Activated CD8-positive, alpha-beta memory T cell treated with anti-CD3 and anti-CD28 coated beads, Interleukin-2, amount 10 ng/mL, durations not matched to agents 7 days and 5 days (primary cell): ENCODE measurements at regions not wholly inside any gene's neighbourhood (a gene's known extent, or its start where the extent isn't known, plus 50 kb on each side); places are given as distances from the start of the nearest gene placed in this dataset.
"Not testable (repeated sequence)": the region's sequence is repeated elsewhere in the genome, so short reads cannot be mapped to it uniquely, and the experiment has no call there.

ENCODE experiments used
- ATAC-seq: fragments of 150-1000 bp; cut with Tn5 transposase; one replicate; pipeline ENCODE4 v1.10.0; 2021; ENCODE audit warnings: moderate library complexity
- CTCF ChIA-PET: fragments of 350-600 bp; sonication (Branson Sonifier 250); formaldehyde crosslinking; loops from one replicate; lab custom pipeline; 2021; ENCODE audit warnings: antibody characterized with exemption; lab: Charles Lee
- DNase-seq: peaks from one replicate; pipeline ENCODE4 v3.0.0-alpha.2; 2020
- H3K27ac Mint-ChIP-seq: one replicate; pipeline ENCODE4 v1.8.0; 2021; ENCODE audit warnings: mild to moderate bottlenecking, mixed read lengths
- H3K27me3 Mint-ChIP-seq: one replicate; pipeline ENCODE4 v1.8.0; 2021; ENCODE audit warnings: mixed read lengths
- H3K36me3 Mint-ChIP-seq: one replicate; pipeline ENCODE4 v1.8.0; 2021; ENCODE audit warnings: mild to moderate bottlenecking, mixed read lengths
- H3K4me1 Mint-ChIP-seq: one replicate; pipeline ENCODE4 v1.8.0; 2021; ENCODE audit warnings: mixed read lengths
- H3K4me3 Mint-ChIP-seq: one replicate; pipeline ENCODE4 v1.8.0; 2021; ENCODE audit warnings: mild to moderate bottlenecking, moderate library complexity, mixed read lengths
- H3K9me3 Mint-ChIP-seq: one replicate; pipeline ENCODE4 v1.8.0; 2022; ENCODE audit warnings: low read depth, mixed read lengths

DNA sequence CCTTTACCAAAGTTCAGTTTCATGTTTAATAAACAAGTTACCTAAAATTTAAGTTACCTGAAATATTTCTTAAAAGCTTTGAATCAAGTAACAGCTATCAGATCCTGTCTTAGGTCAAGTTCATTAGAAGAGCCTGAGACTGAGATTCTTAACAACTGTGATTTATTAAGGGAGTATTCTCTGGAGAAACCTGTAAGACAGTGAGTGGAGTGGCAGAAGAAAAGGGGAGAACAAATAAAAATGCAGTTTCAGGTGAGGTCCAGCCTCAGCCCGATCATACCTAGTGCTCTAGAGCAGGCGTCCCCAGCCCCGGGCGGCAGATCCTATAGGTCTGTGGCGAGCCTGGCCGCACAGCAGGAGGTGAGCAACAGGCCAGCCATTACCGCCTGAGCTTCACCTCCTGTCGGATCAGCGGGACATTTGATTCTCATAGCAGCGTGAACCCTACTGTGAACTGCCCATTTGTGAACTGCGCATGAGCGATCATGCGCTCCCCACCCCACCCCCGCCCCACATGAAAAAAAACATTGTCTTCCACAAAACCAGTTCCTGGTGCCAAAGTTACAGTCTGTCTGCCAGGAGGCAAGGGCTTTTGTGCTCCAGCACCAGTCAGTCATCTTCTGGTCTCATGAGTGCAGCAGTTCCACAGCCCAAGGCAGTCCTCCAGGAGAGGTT is 59.2 kb upstream of the ADGRB3 start:
- DNase-seq (no peak), ATAC-seq (no peak)
- CTCF ChIA-PET: no interaction called here
- peaks cover 2% of the 10 kb centered on the region for H3K27me3 Mint-ChIP-seq
- H3K27ac Mint-ChIP-seq: no peak overlapping the region
- H3K9me3 Mint-ChIP-seq: peaks cover 5% of the 10 kb centered on the region
- no peaks in the 10 kb centered on the region for H3K36me3 Mint-ChIP-seq
- no peaks in the 10 kb centered on the region for H3K4me1 Mint-ChIP-seq
- H3K4me3 Mint-ChIP-seq: no peak overlapping the region

DNA sequence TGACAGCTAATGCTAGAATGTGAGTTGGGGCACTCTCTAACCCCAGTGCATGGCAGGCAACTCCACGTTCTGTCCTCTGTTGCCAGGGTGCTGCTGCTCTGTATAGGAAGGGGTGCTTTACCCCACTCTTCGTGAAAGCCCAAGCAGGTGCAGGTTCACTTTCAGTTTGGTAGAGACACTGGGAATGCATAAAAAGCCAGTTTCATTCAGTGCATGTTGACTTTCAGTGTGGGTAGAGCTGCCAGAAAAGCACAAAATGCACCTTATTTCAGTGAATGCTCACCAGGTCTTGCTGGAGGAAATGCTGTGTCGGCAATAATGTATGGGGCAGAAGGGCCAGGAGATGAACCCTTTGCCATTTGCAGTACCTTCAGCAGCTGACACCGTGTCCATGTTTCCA is 62.1 kb upstream of the ADGRB3 start:
- CTCF ChIA-PET: no interaction called here
- Mint-ChIP-seq H3K9me3 (peaks cover 6% of the 10 kb centered on the region), H3K4me1 (no peaks in the 10 kb centered on the region), H3K36me3 (no peaks in the 10 kb centered on the region), H3K27me3 (peaks cover 2% of the 10 kb centered on the region), H3K4me3 (no peak overlapping the region), H3K27ac (no peak overlapping the region)
- ATAC-seq (no peak), DNase-seq (no peak)

DNA sequence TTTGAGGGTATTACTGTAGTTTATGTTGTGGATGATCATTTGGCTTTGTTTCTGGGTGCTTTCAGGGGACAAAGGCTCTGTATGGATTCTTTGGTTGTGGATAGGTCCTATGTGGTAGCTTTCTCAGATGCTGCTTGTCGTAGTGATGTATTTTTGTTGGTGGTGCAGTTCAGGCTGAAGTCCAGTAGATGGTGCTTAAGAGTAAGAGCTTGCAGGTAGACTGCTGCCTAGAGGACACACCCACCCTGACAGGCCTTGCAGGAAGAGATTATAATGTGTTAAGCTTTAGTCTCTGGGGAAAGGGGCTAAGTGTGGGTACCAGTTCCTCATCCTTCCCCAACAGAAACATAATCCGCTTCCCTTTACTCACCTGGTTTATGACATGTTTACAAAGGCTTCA is 62.6 kb upstream of the ADGRB3 start:
- ATAC-seq (no peak), DNase-seq (no peak)
- Mint-ChIP-seq H3K27me3 (peaks cover 2% of the 10 kb centered on the region), H3K36me3 (no peaks in the 10 kb centered on the region), H3K4me1 (no peaks in the 10 kb centered on the region), H3K9me3 (peaks cover 6% of the 10 kb centered on the region), H3K27ac (no peak overlapping the region), H3K4me3 (no peak overlapping the region)
- CTCF ChIA-PET: no interaction called here

DNA sequence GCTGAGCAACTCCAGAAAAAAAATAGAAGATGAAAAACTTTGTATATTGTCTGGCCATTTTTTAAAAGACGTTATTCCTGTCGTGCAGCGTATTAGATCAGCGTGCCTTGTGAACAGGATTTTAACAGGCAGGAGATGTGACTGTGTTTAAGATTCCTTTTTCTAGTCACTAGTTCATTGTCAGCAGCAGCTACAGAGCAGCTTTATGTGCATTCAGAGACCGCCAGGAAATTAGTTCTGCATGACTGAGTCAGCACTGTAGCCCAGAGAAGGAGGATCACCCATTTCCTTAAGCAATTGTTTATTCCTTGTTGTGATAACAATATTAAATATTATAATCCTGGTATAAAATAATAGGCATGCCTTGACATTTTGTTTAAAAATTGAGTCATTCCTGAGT is 75.4 kb upstream of the ADGRB3 start:
- ATAC-seq (no peak), DNase-seq (no peak)
- Mint-ChIP-seq H3K4me3 (no peak overlapping the region), H3K27ac (no peak overlapping the region), H3K27me3 (no peaks in the 10 kb centered on the region), H3K4me1 (no peaks in the 10 kb centered on the region), H3K9me3 (no peaks in the 10 kb centered on the region), H3K36me3 (no peaks in the 10 kb centered on the region)
- CTCF ChIA-PET: no interaction called here

DNA sequence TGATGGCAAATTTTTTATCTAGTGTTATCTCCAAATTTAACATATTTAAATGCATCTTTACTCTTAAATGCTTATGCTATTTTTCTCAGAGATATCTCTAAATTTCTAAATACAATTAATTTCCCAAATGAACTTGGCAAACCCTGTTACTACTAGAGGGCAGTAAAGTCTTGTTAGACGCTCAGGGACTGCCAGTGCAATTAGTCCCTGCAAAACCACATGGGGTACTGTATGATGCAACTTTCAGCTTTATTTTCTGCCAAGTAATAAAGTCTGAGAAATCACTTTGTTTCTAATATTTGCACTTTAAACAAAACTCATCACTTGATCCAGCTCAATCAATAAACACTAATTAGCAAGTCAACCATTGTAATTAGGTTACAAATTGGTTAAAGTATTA is 76.0 kb upstream of the ADGRB3 start:
- H3K36me3 Mint-ChIP-seq: no peaks in the 10 kb centered on the region
- no peak for ATAC-seq
- H3K9me3 Mint-ChIP-seq: no peaks in the 10 kb centered on the region

DNA sequence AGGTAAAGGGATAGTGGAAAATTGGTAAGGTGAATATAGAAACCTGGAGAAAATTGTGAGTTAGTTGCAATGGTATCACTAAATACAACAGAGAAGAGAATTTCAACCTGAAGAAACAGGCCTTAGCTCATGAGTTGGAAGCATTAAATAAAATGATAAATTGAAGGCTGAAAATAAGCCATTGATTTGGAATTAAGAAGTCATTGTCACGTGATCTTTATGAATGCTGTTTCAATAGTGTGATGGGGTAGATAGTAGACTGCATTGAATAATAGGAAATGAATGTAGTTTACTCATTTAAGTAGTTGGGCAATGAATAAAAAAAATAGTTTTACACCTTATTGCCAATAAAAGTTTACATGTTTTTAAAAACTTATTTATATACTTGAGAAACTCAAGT is 88.5 kb upstream of the ADGRB3 start:
- no peak overlapping the region for H3K27ac Mint-ChIP-seq
- peaks cover 6% of the 10 kb centered on the region for H3K9me3 Mint-ChIP-seq
- CTCF ChIA-PET: no interaction called here

More for the DNA sequence above, 76.0 kb upstream of the ADGRB3 start:
- Mint-ChIP-seq H3K27me3 (no peaks in the 10 kb centered on the region), H3K4me1 (no peaks in the 10 kb centered on the region), H3K27ac (no peak overlapping the region), H3K4me3 (no peak overlapping the region)
- no peak for DNase-seq
- CTCF ChIA-PET: no interaction called here

DNA sequence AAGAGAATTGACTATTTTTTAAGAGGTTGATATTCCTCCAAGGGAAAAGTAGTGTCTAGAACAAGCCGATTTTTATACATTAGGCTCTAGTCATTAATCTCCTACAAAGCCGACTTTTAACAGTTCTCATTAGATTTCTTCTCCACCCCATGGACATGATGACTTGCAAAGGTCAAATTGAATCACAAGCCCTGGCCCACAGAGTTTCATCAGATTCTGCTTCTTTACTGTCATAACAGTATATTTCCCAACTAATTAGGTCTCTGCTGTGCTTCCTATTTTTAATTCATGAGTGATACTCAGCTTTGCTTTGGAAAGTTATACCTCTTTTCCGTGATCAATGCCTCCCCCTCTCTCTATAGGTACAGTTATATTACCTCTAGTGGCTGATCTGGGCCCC is 90.6 kb upstream of the ADGRB3 start:
- CTCF ChIA-PET: no interaction called here
- ATAC-seq: no peak
- H3K36me3 Mint-ChIP-seq: no peaks in the 10 kb centered on the region
- H3K9me3 Mint-ChIP-seq: peaks cover 9% of the 10 kb centered on the region
- H3K4me3 Mint-ChIP-seq: no peak overlapping the region
- no peaks in the 10 kb centered on the region for H3K4me1 Mint-ChIP-seq
- no peak for DNase-seq
- no peak overlapping the region for H3K27ac Mint-ChIP-seq
- no peaks in the 10 kb centered on the region for H3K27me3 Mint-ChIP-seq

More for the DNA sequence above, 88.5 kb upstream of the ADGRB3 start:
- Mint-ChIP-seq H3K4me3 (no peak overlapping the region), H3K4me1 (no peaks in the 10 kb centered on the region), H3K27me3 (no peaks in the 10 kb centered on the region), H3K36me3 (no peaks in the 10 kb centered on the region)
- DNase-seq (no peak), ATAC-seq (no peak)

DNA sequence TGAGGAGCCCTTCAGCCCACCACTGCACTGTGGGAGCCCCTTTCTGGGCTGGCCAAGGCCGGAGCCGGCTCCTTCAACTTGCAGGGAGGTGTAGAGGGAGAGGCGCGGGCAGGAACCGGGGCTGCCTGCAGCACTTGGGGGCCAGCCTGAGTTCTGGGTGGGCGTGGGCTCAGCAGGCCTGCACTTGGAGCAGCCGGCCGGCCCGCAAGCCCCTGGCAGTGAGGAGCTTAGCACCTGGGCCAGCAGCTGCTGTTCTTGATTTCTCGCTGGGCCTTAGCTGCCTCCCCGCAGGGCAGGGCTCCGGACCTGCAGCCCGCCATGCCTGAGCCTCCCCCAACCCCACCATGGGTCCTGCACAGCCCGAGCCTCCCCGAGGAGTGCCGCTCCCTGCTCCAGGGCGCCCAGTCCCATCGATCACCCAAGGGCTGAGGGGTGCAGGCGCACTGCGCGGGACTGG is 101.7 kb upstream of the ADGRB3 start:
- CTCF ChIA-PET: no interaction called here
- Mint-ChIP-seq H3K27me3 (no peaks in the 10 kb centered on the region), H3K9me3 (peaks cover 9% of the 10 kb centered on the region), H3K36me3 (no peaks in the 10 kb centered on the region), H3K4me1 (no peaks in the 10 kb centered on the region), H3K4me3 (no peak overlapping the region), H3K27ac (no peak overlapping the region)
- ATAC-seq (no peak), DNase-seq (no peak)

DNA sequence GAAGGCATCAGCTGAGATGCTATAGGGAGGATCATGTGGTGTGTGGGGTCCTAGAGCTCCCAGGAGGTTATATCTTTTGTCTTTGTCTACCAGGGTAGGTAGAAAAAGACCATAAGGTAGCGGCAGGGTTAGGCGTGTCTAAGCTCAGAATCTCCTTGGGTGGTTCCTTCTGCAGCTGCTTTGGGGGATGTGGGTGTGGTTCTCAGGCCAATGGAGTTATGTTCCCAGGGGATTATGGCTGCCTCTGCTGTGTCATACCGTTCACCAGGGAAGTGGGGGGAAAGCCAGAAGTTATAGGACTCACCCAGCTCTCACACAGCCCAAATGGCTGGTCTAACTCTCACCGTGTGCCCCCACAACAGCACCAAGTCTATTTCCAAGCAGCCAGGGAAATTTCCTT is 107.4 kb upstream of the ADGRB3 start:
- H3K9me3 Mint-ChIP-seq: peaks cover 5% of the 10 kb centered on the region
- H3K4me1 Mint-ChIP-seq: no peaks in the 10 kb centered on the region
- CTCF ChIA-PET: no interaction called here
- ATAC-seq: no peak
- no peak for DNase-seq
- no peaks in the 10 kb centered on the region for H3K36me3 Mint-ChIP-seq
- H3K27me3 Mint-ChIP-seq: no peaks in the 10 kb centered on the region
- H3K4me3 Mint-ChIP-seq: no peak overlapping the region
- H3K27ac Mint-ChIP-seq: no peak overlapping the region

DNA sequence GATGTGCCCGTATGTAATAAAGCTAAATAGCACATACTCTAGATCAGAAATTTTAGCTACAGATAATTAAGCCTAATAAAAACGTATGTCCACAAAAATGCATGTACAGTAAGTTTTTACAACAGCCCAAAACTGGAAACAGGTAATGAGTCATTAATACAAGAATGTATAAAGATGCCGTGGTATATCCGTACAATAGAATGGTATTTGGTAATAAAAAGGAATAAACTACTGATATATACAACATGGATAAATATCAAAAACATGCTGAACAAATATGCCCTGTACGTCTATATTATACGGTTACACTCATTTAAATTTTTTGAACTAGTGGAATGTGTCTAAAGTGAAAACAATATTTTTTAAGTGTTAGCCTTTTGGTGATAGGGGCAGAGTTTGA is 128.2 kb upstream of the ADGRB3 start:
- no peaks in the 10 kb centered on the region for H3K4me1 Mint-ChIP-seq
- CTCF ChIA-PET: no interaction called here

DNA sequence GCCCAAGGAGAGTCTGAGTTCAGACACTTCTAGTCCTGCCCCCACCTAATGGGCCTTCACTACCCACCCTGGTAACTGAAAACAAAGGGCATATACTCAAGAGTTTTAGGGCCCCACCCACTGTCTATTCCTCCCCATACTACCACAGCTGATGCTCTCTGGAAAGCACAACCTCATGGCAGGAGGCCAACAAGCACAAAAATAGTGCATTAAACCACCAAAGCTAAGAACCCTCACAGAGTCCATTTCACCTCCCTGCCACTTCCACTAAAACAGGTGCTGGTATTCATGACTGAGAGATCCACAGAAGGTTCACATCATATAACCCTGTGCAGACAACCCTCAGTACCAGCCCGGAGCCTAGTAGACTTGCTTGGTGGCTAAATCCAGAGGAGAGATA is 132.1 kb upstream of the ADGRB3 start:
- Mint-ChIP-seq H3K36me3 (no peaks in the 10 kb centered on the region), H3K4me1 (no peaks in the 10 kb centered on the region), H3K4me3 (no peak overlapping the region), H3K27ac (no peak overlapping the region), H3K27me3 (no peaks in the 10 kb centered on the region), H3K9me3 (no peaks in the 10 kb centered on the region)
- ATAC-seq (no peak), DNase-seq (no peak)
- CTCF ChIA-PET: no interaction called here

More for the DNA sequence above, 128.2 kb upstream of the ADGRB3 start:
- Mint-ChIP-seq H3K9me3 (no peaks in the 10 kb centered on the region), H3K27me3 (no peaks in the 10 kb centered on the region), H3K27ac (no peak overlapping the region), H3K4me3 (no peak overlapping the region), H3K36me3 (no peaks in the 10 kb centered on the region)
- DNase-seq (no peak), ATAC-seq (no peak)

DNA sequence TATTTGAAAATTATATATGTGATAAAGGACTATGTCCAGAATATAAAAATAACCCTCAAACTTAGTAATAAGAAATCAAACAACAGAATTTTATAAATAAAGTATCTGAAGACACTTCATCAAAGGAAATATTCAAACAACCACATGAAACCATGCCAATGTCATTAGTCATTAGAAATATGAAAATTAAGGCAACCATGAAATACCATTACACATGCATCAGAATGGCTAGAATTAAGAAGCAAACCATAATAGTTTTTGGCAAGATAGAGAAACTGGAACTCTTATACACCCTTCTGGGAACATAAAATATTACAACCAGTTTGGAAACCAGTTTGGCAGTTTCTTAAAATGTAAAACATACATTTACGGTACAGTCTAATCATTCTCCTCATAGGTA is 137.2 kb upstream of the ADGRB3 start:
- CTCF ChIA-PET: no interaction called here
- Mint-ChIP-seq H3K27ac (no peak overlapping the region), H3K4me3 (no peak overlapping the region), H3K27me3 (no peaks in the 10 kb centered on the region), H3K36me3 (no peaks in the 10 kb centered on the region), H3K4me1 (no peaks in the 10 kb centered on the region), H3K9me3 (peaks cover 7% of the 10 kb centered on the region)
- ATAC-seq: no peak
- no peak for DNase-seq

DNA sequence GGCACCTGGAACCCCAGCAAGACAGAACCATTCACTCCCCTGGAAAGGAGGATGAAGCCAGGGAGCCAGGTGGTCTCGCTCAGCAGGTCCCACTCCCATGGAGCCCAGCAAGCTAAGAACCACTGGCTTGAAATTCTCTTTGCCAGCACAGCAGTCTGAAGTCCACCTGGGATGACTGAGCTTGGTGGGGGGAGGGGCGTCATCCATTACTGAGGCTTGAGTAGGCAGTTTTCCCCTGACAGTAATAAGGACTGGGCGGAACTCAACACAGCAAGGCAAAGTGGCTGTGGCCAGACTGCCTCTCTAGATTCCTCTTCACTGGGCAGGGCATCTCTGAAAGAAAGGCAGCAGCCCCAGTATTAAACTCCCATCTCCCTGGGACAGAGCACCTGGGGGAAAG is 140.2 kb upstream of the ADGRB3 start:
- H3K4me1 Mint-ChIP-seq, H3K27me3 Mint-ChIP-seq, H3K36me3 Mint-ChIP-seq, H3K9me3 Mint-ChIP-seq, ATAC-seq, H3K4me3 Mint-ChIP-seq, CTCF ChIA-PET, H3K27ac Mint-ChIP-seq, DNase-seq: not testable (repeated sequence)

DNA sequence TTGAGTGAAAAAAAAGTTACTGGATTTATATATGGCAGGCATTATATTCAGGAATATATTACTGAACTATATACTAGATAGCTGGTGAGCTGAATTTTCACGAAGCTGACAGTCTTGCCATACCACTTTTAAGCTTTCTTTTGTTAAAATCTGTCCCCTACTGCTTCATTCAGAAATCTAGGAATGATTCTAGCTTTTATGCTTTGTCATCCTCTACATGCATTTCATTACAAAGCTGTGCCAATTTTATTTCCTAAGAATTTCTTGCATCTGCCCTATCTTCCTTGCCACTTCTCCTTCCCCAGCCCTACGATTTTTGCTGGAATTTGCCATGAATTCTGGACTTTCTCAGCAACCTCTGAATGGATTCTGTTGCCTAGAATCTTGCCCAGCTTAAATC is 158.5 kb upstream of the ADGRB3 start:
- CTCF ChIA-PET: no interaction called here
- no peak for ATAC-seq
- Mint-ChIP-seq H3K27me3 (no peaks in the 10 kb centered on the region), H3K9me3 (peaks cover 4% of the 10 kb centered on the region), H3K4me3 (no peak overlapping the region), H3K4me1 (no peaks in the 10 kb centered on the region), H3K36me3 (no peaks in the 10 kb centered on the region), H3K27ac (no peak overlapping the region)
- DNase-seq: no peak
